SH-SY5Y (cell line): ENCODE measurements at regions not wholly inside any gene's neighbourhood (a gene's known extent, or its start where the extent isn't known, plus 50 kb on each side); places are given as distances from the start of the nearest gene placed in this dataset.

Source experiments
- GATA2 ChIP-seq: IDR thresholded peaks from 2 replicates; pipeline ENCODE4 v1.6.1; 2011; ENCODE audit warnings: mild to moderate bottlenecking, low read depth, low read length
- GATA3 ChIP-seq: IDR thresholded peaks from 2 replicates; pipeline ENCODE4 v1.6.1; 2011; ENCODE audit warnings: low read depth, mild to moderate bottlenecking, low read length, moderate library complexity

DNA sequence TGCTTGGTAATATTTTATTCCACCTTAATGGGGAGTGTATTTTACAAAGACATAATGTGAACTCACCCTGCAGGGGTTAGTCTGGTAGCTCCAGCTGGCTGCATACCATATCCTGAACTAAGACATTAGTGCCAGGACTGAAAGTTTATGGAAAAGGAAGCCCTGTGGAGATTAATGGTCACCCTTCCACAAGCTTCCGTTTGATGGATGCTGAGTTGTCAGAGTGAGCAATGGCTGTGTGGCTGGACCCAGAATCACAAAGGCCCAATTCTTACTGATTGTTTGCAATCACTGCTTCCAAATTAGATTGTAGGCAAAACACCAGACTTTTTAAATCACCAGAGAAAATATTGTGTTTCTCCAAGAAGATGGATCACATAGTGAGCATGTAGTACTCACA is 90.1 kb upstream of the TRPC7 start:
- TF ChIP-seq GATA2 (no peak), GATA3 (no peak)
